Left ventricle myocardium superior (tissue), 1 donor: ENCODE measurements at regions not wholly inside any gene's neighbourhood (a gene's known extent, or its start where the extent isn't known, plus 50 kb on each side); places are given as distances from the start of the nearest gene placed in this dataset.

Experiments used
- ATAC-seq: fragments of 200-7000 bp; cut with Tn5 transposase; one replicate; pipeline ENCODE4 v1.9.1; 2020; ENCODE audit warnings: mild to moderate bottlenecking, moderate library complexity
- DNase-seq: peaks from one replicate; pipeline ENCODE4 v3.0.0-alpha.2; 2020
- intact Hi-C: fragments of 100-400 bp; cut with micrococcal nuclease; formaldehyde crosslinking; loops from one replicate; pipeline ENCODE4 v1.11.0; 2022
- donor health status: DM: no; HTN: yes; CAD: no; lungs with severe emphysema.

GRCh38 chr15:70226337-70226980 lies 128.7 kb upstream of the TLE3 start:
- intact Hi-C loops, result no loop called here
- ATAC-seq (no peak), DNase-seq (no peak)

GRCh38 chr15:70225416-70225815 lies 127.7 kb upstream of the TLE3 start:
- ATAC-seq (no peak), DNase-seq (no peak)
- intact Hi-C loops, result no loop called here

- DNase-seq, result no peak
- ATAC-seq, result no peak
- intact Hi-C loops, result no loop called here
Observed at GRCh38 chr15:70222606-70223005, 124.9 kb upstream of the TLE3 start.

GRCh38 chr15:70220490-70221096 lies 122.9 kb upstream of the TLE3 start:
- intact Hi-C loops, result no loop called here
- ATAC-seq (no peak), DNase-seq (no peak)

- ATAC-seq, result no peak
- DNase-seq, result no peak
- intact Hi-C loops, result no loop called here
Observed at GRCh38 chr15:70219966-70220365, 122.2 kb upstream of the TLE3 start.

- intact Hi-C loops, result no loop called here
- DNase-seq (no peak), ATAC-seq (no peak)
Observed at GRCh38 chr15:70219256-70219895, 121.7 kb upstream of the TLE3 start.

GRCh38 chr15:70217226-70218160 lies 119.8 kb upstream of the TLE3 start:
- DNase-seq (no peak), ATAC-seq (no peak)
- intact Hi-C loops, result no loop called here

- DNase-seq (no peak), ATAC-seq (no peak)
- intact Hi-C loops, result no loop called here
Observed at GRCh38 chr15:70215951-70216350, 118.2 kb upstream of the TLE3 start.

GRCh38 chr15:70214941-70215635 lies 117.4 kb upstream of the TLE3 start:
- ATAC-seq (no peak), DNase-seq (no peak)
- intact Hi-C loops, result no loop called here

- ATAC-seq, result no peak
- DNase-seq, result no peak
- intact Hi-C loops, result no loop called here
Observed at GRCh38 chr15:70214276-70214675, 116.6 kb upstream of the TLE3 start.

- intact Hi-C loops, result no loop called here
- ATAC-seq (no peak), DNase-seq (no peak)
Observed at GRCh38 chr15:70213794-70214193, 116.1 kb upstream of the TLE3 start.

- ATAC-seq, result no peak
- no peak for DNase-seq
- intact Hi-C loops, result no loop called here
Observed at GRCh38 chr15:70212963-70213315, 115.2 kb upstream of the TLE3 start.

GRCh38 chr15:70212286-70212962 lies 114.7 kb upstream of the TLE3 start:
- no peak for ATAC-seq
- no peak for DNase-seq

GRCh38 chr15:70210528-70210927 lies 112.8 kb upstream of the TLE3 start:
- DNase-seq (no peak), ATAC-seq (no peak)
- intact Hi-C loops, result no loop called here

More at GRCh38 chr15:70212286-70212962, 114.7 kb upstream of the TLE3 start:
- intact Hi-C loops, result no loop called here

GRCh38 chr15:70210076-70210475 lies 112.4 kb upstream of the TLE3 start:
- DNase-seq (no peak), ATAC-seq (no peak)
- intact Hi-C loops, result no loop called here

GRCh38 chr15:70209499-70209898 lies 111.8 kb upstream of the TLE3 start:
- ATAC-seq (no peak), DNase-seq (no peak)
- intact Hi-C loops, result no loop called here

- ATAC-seq (no peak), DNase-seq (no peak)
- intact Hi-C loops, result no loop called here
Observed at GRCh38 chr15:70208332-70208731, 110.6 kb upstream of the TLE3 start.

- no peak for DNase-seq
- intact Hi-C loops, result no loop called here
- no peak for ATAC-seq
Observed at GRCh38 chr15:70206668-70207067, 109.0 kb upstream of the TLE3 start.

- intact Hi-C loops, result no loop called here
- no peak for ATAC-seq
- DNase-seq, result no peak
Observed at GRCh38 chr15:70204652-70205051, 106.9 kb upstream of the TLE3 start.
